ENCODE measurements at regions not wholly inside any gene's neighbourhood (a gene's known extent, or its start where the extent isn't known, plus 50 kb on each side); places are given as distances from the start of the nearest gene placed in this dataset.
A peak's percentile ranks its signal among the peaks of the same experiment; 100 is the strongest.

- Histone ChIP-seq H3K4me1 (ENCODE audit: control insufficient read depth, low read length) (no peaks in the 10 kb centered on the region), H3K79me2 (ENCODE audit: control insufficient read depth, low read length) (no peaks in the 10 kb centered on the region), H3K9me2 (replicated peaks; ENCODE audit: control insufficient read depth, low read length) (no peaks in the 10 kb centered on the region), H3K4me2 (ENCODE audit: low read length) (no peak overlapping the region), H3K9me3 (ENCODE audit: control insufficient read depth, insufficient read depth, low read length) (no peaks in the 10 kb centered on the region), H3K4me3 (ENCODE audit: low read length) (no peak overlapping the region), H3K36me3 (ENCODE audit: control insufficient read depth, low read length) (no peaks in the 10 kb centered on the region), H4K20me1 (ENCODE audit: control insufficient read depth, insufficient read depth, low read depth, low read length) (no peaks in the 10 kb centered on the region), H3K27me3 (ENCODE audit: control insufficient read depth, low read length) (peaks cover 11% of the 10 kb centered on the region), H3K27ac (ENCODE audit: low read depth, low read length) (no peak overlapping the region), H3F3A (ENCODE audit: control insufficient read depth, insufficient read depth) (no peaks in the 10 kb centered on the region)
- TF ChIP-seq EZH2phosphoT487 (IDR thresholded peaks at IDR 0.05; ENCODE audit: borderline replicate concordance, low read length): no peak
- TF ChIP-seq, protein P1, sequence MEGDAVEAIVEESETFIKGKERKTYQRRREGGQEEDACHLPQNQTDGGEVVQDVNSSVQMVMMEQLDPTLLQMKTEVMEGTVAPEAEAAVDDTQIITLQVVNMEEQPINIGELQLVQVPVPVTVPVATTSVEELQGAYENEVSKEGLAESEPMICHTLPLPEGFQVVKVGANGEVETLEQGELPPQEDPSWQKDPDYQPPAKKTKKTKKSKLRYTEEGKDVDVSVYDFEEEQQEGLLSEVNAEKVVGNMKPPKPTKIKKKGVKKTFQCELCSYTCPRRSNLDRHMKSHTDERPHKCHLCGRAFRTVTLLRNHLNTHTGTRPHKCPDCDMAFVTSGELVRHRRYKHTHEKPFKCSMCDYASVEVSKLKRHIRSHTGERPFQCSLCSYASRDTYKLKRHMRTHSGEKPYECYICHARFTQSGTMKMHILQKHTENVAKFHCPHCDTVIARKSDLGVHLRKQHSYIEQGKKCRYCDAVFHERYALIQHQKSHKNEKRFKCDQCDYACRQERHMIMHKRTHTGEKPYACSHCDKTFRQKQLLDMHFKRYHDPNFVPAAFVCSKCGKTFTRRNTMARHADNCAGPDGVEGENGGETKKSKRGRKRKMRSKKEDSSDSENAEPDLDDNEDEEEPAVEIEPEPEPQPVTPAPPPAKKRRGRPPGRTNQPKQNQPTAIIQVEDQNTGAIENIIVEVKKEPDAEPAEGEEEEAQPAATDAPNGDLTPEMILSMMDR (IDR thresholded peaks at IDR 0.05; ENCODE audit: low read depth, low read length, poor library complexity, severe bottlenecking): no peak
Measured at GRCh38 chr14:22313172-22313801, 275.7 kb downstream of the DAD1 start.

DNA sequence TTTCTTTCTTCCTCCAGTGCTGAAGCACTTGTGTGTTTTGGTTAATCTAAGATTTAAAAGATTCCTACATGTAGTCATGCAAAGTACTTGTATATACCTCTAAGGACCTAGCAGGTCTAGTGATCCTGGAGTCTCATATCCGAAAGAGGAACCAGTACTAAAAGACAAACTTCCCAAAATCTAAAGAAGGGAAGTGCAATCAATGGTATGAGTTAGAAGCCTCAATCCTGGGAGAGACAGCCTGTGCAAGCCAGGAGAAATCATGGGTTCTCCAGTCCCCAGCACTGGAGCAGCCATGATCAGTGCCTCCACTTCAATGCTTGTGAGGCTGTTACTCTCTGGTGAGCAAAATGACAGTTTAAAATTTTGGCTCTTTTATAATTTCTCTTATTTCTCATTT lies 277.4 kb downstream of the DAD1 start:
- H3K27ac ChIP-seq (ENCODE audit: low read depth, low read length): no peak overlapping the region
- no peak overlapping the region for H3K4me3 ChIP-seq (ENCODE audit: low read length)
- H3K36me3 ChIP-seq (ENCODE audit: control insufficient read depth, low read length): no peaks in the 10 kb centered on the region
- H3K9me2 ChIP-seq (replicated peaks; ENCODE audit: control insufficient read depth, low read length): no peaks in the 10 kb centered on the region
- no peaks in the 10 kb centered on the region for H3K4me1 ChIP-seq (ENCODE audit: control insufficient read depth, low read length)
- H3F3A ChIP-seq (ENCODE audit: control insufficient read depth, insufficient read depth): no peaks in the 10 kb centered on the region
- H4K20me1 ChIP-seq (ENCODE audit: control insufficient read depth, insufficient read depth, low read depth, low read length): no peaks in the 10 kb centered on the region
- no peaks in the 10 kb centered on the region for H3K79me2 ChIP-seq (ENCODE audit: control insufficient read depth, low read length)
- H3K4me2 ChIP-seq (ENCODE audit: low read length): no peak overlapping the region
- H3K9me3 ChIP-seq (ENCODE audit: control insufficient read depth, insufficient read depth, low read length): no peaks in the 10 kb centered on the region
- TF ChIP-seq EZH2phosphoT487 (IDR thresholded peaks at IDR 0.05; ENCODE audit: borderline replicate concordance, low read length): no peak
- TF ChIP-seq, protein P1 (IDR thresholded peaks at IDR 0.05; ENCODE audit: low read depth, low read length, poor library complexity, severe bottlenecking): no peak
- peaks cover 23% of the 10 kb centered on the region for H3K27me3 ChIP-seq (ENCODE audit: control insufficient read depth, low read length)

GRCh38 chr14:22305607-22306006 lies 283.4 kb downstream of the DAD1 start:
- Histone ChIP-seq H3F3A (ENCODE audit: control insufficient read depth, insufficient read depth) (no peaks in the 10 kb centered on the region), H3K79me2 (ENCODE audit: control insufficient read depth, low read length) (no peaks in the 10 kb centered on the region), H3K9me3 (ENCODE audit: control insufficient read depth, insufficient read depth, low read length) (no peaks in the 10 kb centered on the region), H3K36me3 (ENCODE audit: control insufficient read depth, low read length) (no peaks in the 10 kb centered on the region), H3K4me2 (ENCODE audit: low read length) (peak overlapping the region; percentile 42; the same call in 1 of the 2 replicates), H3K27ac (ENCODE audit: low read depth, low read length) (no peak overlapping the region), H3K9me2 (replicated peaks; ENCODE audit: control insufficient read depth, low read length) (no peaks in the 10 kb centered on the region), H3K27me3 (ENCODE audit: control insufficient read depth, low read length) (peaks cover 61% of the 10 kb centered on the region), H3K4me1 (ENCODE audit: control insufficient read depth, low read length) (peaks cover 5% of the 10 kb centered on the region; the same call in 1 of the 2 replicates), H4K20me1 (ENCODE audit: control insufficient read depth, insufficient read depth, low read depth, low read length) (no peaks in the 10 kb centered on the region), H3K4me3 (ENCODE audit: low read length) (peak overlapping the region; percentile 24; the same call in 1 of the 2 replicates)
- TF ChIP-seq EZH2phosphoT487 (IDR thresholded peaks at IDR 0.05; ENCODE audit: borderline replicate concordance, low read length): peak; percentile 99; the same call in 1 of the 2 replicates
- TF ChIP-seq, protein P1 (IDR thresholded peaks at IDR 0.05; ENCODE audit: low read depth, low read length, poor library complexity, severe bottlenecking): no peak

Data from DOHH2 (cell line).